WERI-Rb-1 (cell line): ENCODE measurements at regions not wholly inside any gene's neighbourhood (a gene's known extent, or its start where the extent isn't known, plus 50 kb on each side); places are given as distances from the start of the nearest gene placed in this dataset.
"Not testable (repeated sequence)": the region's sequence is repeated elsewhere in the genome, so short reads cannot be mapped to it uniquely, and the experiment has no call there.

Source experiments
- DNase-seq: peaks from one replicate; pipeline ENCODE4 v3.0.0-alpha.2; 2020
- H3K27ac ChIP-seq: fragments of 250-450 bp; sonication (Bioruptor Pico); 2 replicates; pipeline ENCODE4 v1.5.1; 2020; ENCODE audit warnings: mild to moderate bottlenecking, moderate library complexity
- H3K27me3 ChIP-seq: fragments of 250-450 bp; sonication (Bioruptor Pico); 2 replicates; pipeline ENCODE4 v1.5.1; 2021; ENCODE audit warnings: mild to moderate bottlenecking, low read depth, moderate library complexity; ENCODE audit not compliant: insufficient read depth, severe bottlenecking
- H3K36me3 ChIP-seq: fragments of 250-450 bp; sonication (Bioruptor Pico); 2 replicates; pipeline ENCODE4 v1.5.1; 2020; ENCODE audit warnings: mild to moderate bottlenecking, moderate library complexity
- H3K4me3 ChIP-seq: 2 replicates; pipeline ENCODE4 v1.5.1; 2011; ENCODE audit warnings: low read depth, mild to moderate bottlenecking, control low read depth, low read length
- H3K9me3 ChIP-seq: fragments of 250-450 bp; sonication (Bioruptor Pico); 2 replicates; pipeline ENCODE4 v1.5.1; 2021; ENCODE audit warnings: mild to moderate bottlenecking, moderate library complexity; ENCODE audit not compliant: severe bottlenecking
- CTCF ChIP-seq: IDR thresholded peaks from 2 replicates; pipeline ENCODE4 v1.5.1; 2011; ENCODE audit warnings: low read depth, mild to moderate bottlenecking, control low read depth, inconsistent platforms, low read length

- H3K4me3 ChIP-seq = no peak overlapping the region
- no peak for TF ChIP-seq CTCF
- H3K9me3 ChIP-seq = no peaks in the 10 kb centered on the region
- DNase-seq = no peak
- no peaks in the 10 kb centered on the region for H3K27me3 ChIP-seq
- H3K27ac ChIP-seq = no peak overlapping the region
- no peaks in the 10 kb centered on the region for H3K36me3 ChIP-seq
Observed at GRCh38 chr7:65809259-65809981, 63.5 kb upstream of the VKORC1L1 start.

- Histone ChIP-seq H3K4me3 (no peak overlapping the region), H3K9me3 (no peaks in the 10 kb centered on the region), H3K27ac (no peak overlapping the region), H3K27me3 (no peaks in the 10 kb centered on the region), H3K36me3 (no peaks in the 10 kb centered on the region)
- no peak for DNase-seq
- TF ChIP-seq CTCF = no peak
Observed at GRCh38 chr7:65809982-65810288, 62.9 kb upstream of the VKORC1L1 start.

GRCh38 chr7:65812281-65812680 lies 60.6 kb upstream of the VKORC1L1 start:
- TF ChIP-seq CTCF = no peak
- DNase-seq = no peak
- no peak overlapping the region for H3K4me3 ChIP-seq

GRCh38 chr7:65814556-65815167 lies 58.2 kb upstream of the VKORC1L1 start:
- H3K27ac ChIP-seq, H3K27me3 ChIP-seq, H3K9me3 ChIP-seq, DNase-seq, H3K4me3 ChIP-seq, H3K36me3 ChIP-seq: not testable (repeated sequence)

More at GRCh38 chr7:65812281-65812680, 60.6 kb upstream of the VKORC1L1 start:
- H3K27me3 ChIP-seq = no peaks in the 10 kb centered on the region
- no peaks in the 10 kb centered on the region for H3K36me3 ChIP-seq
- no peak overlapping the region for H3K27ac ChIP-seq
- no peaks in the 10 kb centered on the region for H3K9me3 ChIP-seq

GRCh38 chr7:65820287-65820950 lies 52.5 kb upstream of the VKORC1L1 start:
- H3K9me3 ChIP-seq = no peaks in the 10 kb centered on the region
- H3K27ac ChIP-seq = no peak overlapping the region
- H3K27me3 ChIP-seq = no peaks in the 10 kb centered on the region
- H3K36me3 ChIP-seq = no peaks in the 10 kb centered on the region
- TF ChIP-seq CTCF = no peak
- DNase-seq = no peak
- no peak overlapping the region for H3K4me3 ChIP-seq
